ENCODE measurements at regions not wholly inside any gene's neighbourhood (a gene's known extent, or its start where the extent isn't known, plus 50 kb on each side); places are given as distances from the start of the nearest gene placed in this dataset.
"Not testable (repeated sequence)": the region's sequence is repeated elsewhere in the genome, so short reads cannot be mapped to it uniquely, and the experiment has no call there.

GRCh38 chr4:58368221-58368620, 1258.0 kb upstream of the IGFBP7 start:
- no peaks in the 10 kb centered on the region for H3K36me3 ChIP-seq (ENCODE audit: insufficient read depth, low read length)

DNA sequence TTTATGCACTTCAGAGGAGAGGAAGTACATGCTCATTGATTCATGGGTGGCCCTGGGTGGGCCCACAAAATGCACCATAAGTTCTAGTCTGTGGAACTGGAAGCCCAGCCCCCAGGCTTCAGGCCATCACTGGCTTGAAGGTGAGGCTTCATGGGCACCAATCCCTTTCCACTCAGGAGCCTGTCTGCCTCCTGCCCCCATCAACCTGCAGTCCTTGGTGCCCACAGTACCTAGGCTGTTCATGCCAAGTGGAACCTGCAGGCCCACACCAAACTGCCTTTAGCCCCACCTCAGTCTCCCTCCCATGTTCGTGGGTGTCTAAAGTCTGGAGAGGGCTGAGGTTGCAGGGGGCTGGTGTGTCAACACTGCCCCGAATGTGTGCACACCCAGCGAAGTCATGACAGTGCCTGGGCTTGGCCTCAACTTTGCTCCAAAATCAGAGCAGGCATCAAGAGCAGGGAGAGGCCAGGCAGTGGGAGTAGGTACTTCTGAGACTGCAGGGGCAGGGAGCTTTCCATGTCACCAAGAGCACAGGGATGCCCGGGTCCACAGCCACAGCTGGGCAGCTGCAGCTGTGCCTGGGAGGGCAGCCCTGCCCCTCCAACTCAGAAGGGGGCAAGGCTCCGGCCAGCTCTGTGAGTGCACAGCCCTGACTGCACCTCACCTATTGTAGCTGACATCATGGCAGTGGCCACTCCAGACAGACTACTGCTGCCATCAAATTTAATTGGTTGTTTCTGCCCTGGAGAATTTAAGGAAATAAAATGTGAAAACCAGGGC, 1250.4 kb upstream of the IGFBP7 start:
- H3K9me3 ChIP-seq (ENCODE audit: low read length), result no peaks in the 10 kb centered on the region
- no peaks in the 10 kb centered on the region for H3K4me1 ChIP-seq (ENCODE audit: insufficient read depth, low read length)
- H3K27ac ChIP-seq (ENCODE audit: low read depth, low read length), result no peak overlapping the region
- H3K9ac ChIP-seq (ENCODE audit: low read length), result no peak overlapping the region
- H3K4me3 ChIP-seq (ENCODE audit: low read depth in 1 of 2, low read length in 2 of 2), result no peak overlapping the region
- H3K36me3 ChIP-seq (ENCODE audit: insufficient read depth, low read length), result no peaks in the 10 kb centered on the region
- no peaks in the 10 kb centered on the region for H3K27me3 ChIP-seq (ENCODE audit: control insufficient read depth in 1 of 2, insufficient read depth in 2 of 2, low read length in 2 of 2)

More at GRCh38 chr4:58368221-58368620, 1258.0 kb upstream of the IGFBP7 start:
- no peaks in the 10 kb centered on the region for H3K4me1 ChIP-seq (ENCODE audit: insufficient read depth, low read length)
- no peak overlapping the region for H3K9ac ChIP-seq (ENCODE audit: low read length)
- no peaks in the 10 kb centered on the region for H3K9me3 ChIP-seq (ENCODE audit: low read length)
- no peak overlapping the region for H3K27ac ChIP-seq (ENCODE audit: low read depth, low read length)
- H3K4me3 ChIP-seq (ENCODE audit: low read depth in 1 of 2, low read length in 2 of 2), result no peak overlapping the region
- no peaks in the 10 kb centered on the region for H3K27me3 ChIP-seq (ENCODE audit: control insufficient read depth in 1 of 2, insufficient read depth in 2 of 2, low read length in 2 of 2)

DNA sequence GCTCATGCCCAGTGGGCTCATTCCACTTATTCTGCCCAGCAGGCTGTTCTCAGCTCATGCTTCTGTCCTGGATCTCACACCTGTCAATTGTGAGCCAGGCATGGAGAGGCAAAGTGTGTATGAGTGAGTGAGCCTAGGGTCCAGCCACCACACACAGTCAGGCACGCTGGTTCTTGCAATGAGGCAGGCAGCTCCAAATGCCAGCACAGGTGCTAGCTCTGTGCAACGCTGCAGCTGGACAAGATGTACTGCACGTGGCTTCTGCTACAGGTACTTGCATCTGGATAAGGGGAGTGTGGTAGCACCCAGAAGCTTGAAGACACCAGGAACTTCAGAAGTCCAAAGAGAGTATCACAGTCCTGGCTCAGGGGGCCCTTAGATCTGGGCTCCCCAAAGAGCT, 1249.4 kb upstream of the IGFBP7 start:
- H3K27me3 ChIP-seq (ENCODE audit: control insufficient read depth in 1 of 2, insufficient read depth in 2 of 2, low read length in 2 of 2), result no peaks in the 10 kb centered on the region
- no peaks in the 10 kb centered on the region for H3K9me3 ChIP-seq (ENCODE audit: low read length)
- H3K27ac ChIP-seq (ENCODE audit: low read depth, low read length), result no peak overlapping the region
- H3K4me3 ChIP-seq (ENCODE audit: low read depth in 1 of 2, low read length in 2 of 2), result no peak overlapping the region
- no peak overlapping the region for H3K9ac ChIP-seq (ENCODE audit: low read length)
- no peaks in the 10 kb centered on the region for H3K36me3 ChIP-seq (ENCODE audit: insufficient read depth, low read length)
- no peaks in the 10 kb centered on the region for H3K4me1 ChIP-seq (ENCODE audit: insufficient read depth, low read length)

- no peaks in the 10 kb centered on the region for H3K9me3 ChIP-seq (ENCODE audit: low read length)
- H3K4me3 ChIP-seq (ENCODE audit: low read depth in 1 of 2, low read length in 2 of 2), result no peak overlapping the region
- H3K9ac ChIP-seq (ENCODE audit: low read length), result no peak overlapping the region
- no peaks in the 10 kb centered on the region for H3K36me3 ChIP-seq (ENCODE audit: insufficient read depth, low read length)
- no peak overlapping the region for H3K27ac ChIP-seq (ENCODE audit: low read depth, low read length)
- no peaks in the 10 kb centered on the region for H3K4me1 ChIP-seq (ENCODE audit: insufficient read depth, low read length)
- no peaks in the 10 kb centered on the region for H3K27me3 ChIP-seq (ENCODE audit: control insufficient read depth in 1 of 2, insufficient read depth in 2 of 2, low read length in 2 of 2)
These were observed 1247.8 kb upstream of the IGFBP7 start for GRCh38 chr4:58357947-58358346.

GRCh38 chr4:58325070-58325469, 1214.9 kb upstream of the IGFBP7 start:
- H3K9me3 ChIP-seq (ENCODE audit: low read length), result no peaks in the 10 kb centered on the region
- H3K9ac ChIP-seq (ENCODE audit: low read length), result no peak overlapping the region
- no peaks in the 10 kb centered on the region for H3K4me1 ChIP-seq (ENCODE audit: insufficient read depth, low read length)
- no peak overlapping the region for H3K27ac ChIP-seq (ENCODE audit: low read depth, low read length)
- no peaks in the 10 kb centered on the region for H3K36me3 ChIP-seq (ENCODE audit: insufficient read depth, low read length)
- H3K27me3 ChIP-seq (ENCODE audit: control insufficient read depth in 1 of 2, insufficient read depth in 2 of 2, low read length in 2 of 2), result no peaks in the 10 kb centered on the region
- H3K4me3 ChIP-seq (ENCODE audit: low read depth in 1 of 2, low read length in 2 of 2), result no peak overlapping the region

- Histone ChIP-seq H3K27ac (ENCODE audit: low read depth, low read length) (no peak overlapping the region), H3K27me3 (ENCODE audit: control insufficient read depth in 1 of 2, insufficient read depth in 2 of 2, low read length in 2 of 2) (no peaks in the 10 kb centered on the region), H3K9me3 (ENCODE audit: low read length) (no peaks in the 10 kb centered on the region), H3K9ac (ENCODE audit: low read length) (no peak overlapping the region), H3K36me3 (ENCODE audit: insufficient read depth, low read length) (no peaks in the 10 kb centered on the region), H3K4me1 (ENCODE audit: insufficient read depth, low read length) (no peaks in the 10 kb centered on the region), H3K4me3 (ENCODE audit: low read depth in 1 of 2, low read length in 2 of 2) (no peak overlapping the region)
These were observed 1203.3 kb upstream of the IGFBP7 start for GRCh38 chr4:58313444-58313843.

GRCh38 chr4:58303456-58303855, 1193.3 kb upstream of the IGFBP7 start:
- no peaks in the 10 kb centered on the region for H3K9me3 ChIP-seq (ENCODE audit: low read length)
- H3K27me3 ChIP-seq (ENCODE audit: control insufficient read depth in 1 of 2, insufficient read depth in 2 of 2, low read length in 2 of 2), result no peaks in the 10 kb centered on the region
- H3K4me1 ChIP-seq (ENCODE audit: insufficient read depth, low read length), result no peaks in the 10 kb centered on the region
- no peak overlapping the region for H3K4me3 ChIP-seq (ENCODE audit: low read depth in 1 of 2, low read length in 2 of 2)
- no peaks in the 10 kb centered on the region for H3K36me3 ChIP-seq (ENCODE audit: insufficient read depth, low read length)
- H3K9ac ChIP-seq (ENCODE audit: low read length), result no peak overlapping the region
- no peak overlapping the region for H3K27ac ChIP-seq (ENCODE audit: low read depth, low read length)

- Histone ChIP-seq H3K27me3 (ENCODE audit: control insufficient read depth in 1 of 2, insufficient read depth in 2 of 2, low read length in 2 of 2) (no peaks in the 10 kb centered on the region), H3K27ac (ENCODE audit: low read depth, low read length) (no peak overlapping the region), H3K9ac (ENCODE audit: low read length) (no peak overlapping the region), H3K36me3 (ENCODE audit: insufficient read depth, low read length) (no peaks in the 10 kb centered on the region), H3K9me3 (ENCODE audit: low read length) (no peaks in the 10 kb centered on the region), H3K4me1 (ENCODE audit: insufficient read depth, low read length) (no peaks in the 10 kb centered on the region), H3K4me3 (ENCODE audit: low read depth in 1 of 2, low read length in 2 of 2) (no peak overlapping the region)
These were observed 1191.3 kb upstream of the IGFBP7 start for GRCh38 chr4:58301376-58301999.

- Histone ChIP-seq H3K4me1 (ENCODE audit: insufficient read depth, low read length) (no peaks in the 10 kb centered on the region), H3K27ac (ENCODE audit: low read depth, low read length) (no peak overlapping the region), H3K27me3 (ENCODE audit: control insufficient read depth in 1 of 2, insufficient read depth in 2 of 2, low read length in 2 of 2) (no peaks in the 10 kb centered on the region), H3K4me3 (ENCODE audit: low read depth in 1 of 2, low read length in 2 of 2) (no peak overlapping the region), H3K9ac (ENCODE audit: low read length) (no peak overlapping the region), H3K36me3 (ENCODE audit: insufficient read depth, low read length) (no peaks in the 10 kb centered on the region), H3K9me3 (ENCODE audit: low read length) (no peaks in the 10 kb centered on the region)
These were observed 1176.2 kb upstream of the IGFBP7 start for GRCh38 chr4:58286335-58286734.

GRCh38 chr4:58280928-58281327, 1170.7 kb upstream of the IGFBP7 start:
- H3K4me3 ChIP-seq (ENCODE audit: low read depth in 1 of 2, low read length in 2 of 2); H3K9ac ChIP-seq (ENCODE audit: low read length); H3K27me3 ChIP-seq (ENCODE audit: control insufficient read depth in 1 of 2, insufficient read depth in 2 of 2, low read length in 2 of 2); H3K4me1 ChIP-seq (ENCODE audit: insufficient read depth, low read length); H3K27ac ChIP-seq (ENCODE audit: low read depth, low read length); H3K9me3 ChIP-seq (ENCODE audit: low read length); H3K36me3 ChIP-seq (ENCODE audit: insufficient read depth, low read length): not testable (repeated sequence)

GRCh38 chr4:58275856-58276255, 1165.7 kb upstream of the IGFBP7 start:
- Histone ChIP-seq H3K27ac (ENCODE audit: low read depth, low read length) (no peak overlapping the region), H3K4me1 (ENCODE audit: insufficient read depth, low read length) (no peaks in the 10 kb centered on the region), H3K9ac (ENCODE audit: low read length) (no peak overlapping the region), H3K27me3 (ENCODE audit: control insufficient read depth in 1 of 2, insufficient read depth in 2 of 2, low read length in 2 of 2) (no peaks in the 10 kb centered on the region), H3K36me3 (ENCODE audit: insufficient read depth, low read length) (no peaks in the 10 kb centered on the region), H3K4me3 (ENCODE audit: low read depth in 1 of 2, low read length in 2 of 2) (no peak overlapping the region), H3K9me3 (ENCODE audit: low read length) (no peaks in the 10 kb centered on the region)

DNA sequence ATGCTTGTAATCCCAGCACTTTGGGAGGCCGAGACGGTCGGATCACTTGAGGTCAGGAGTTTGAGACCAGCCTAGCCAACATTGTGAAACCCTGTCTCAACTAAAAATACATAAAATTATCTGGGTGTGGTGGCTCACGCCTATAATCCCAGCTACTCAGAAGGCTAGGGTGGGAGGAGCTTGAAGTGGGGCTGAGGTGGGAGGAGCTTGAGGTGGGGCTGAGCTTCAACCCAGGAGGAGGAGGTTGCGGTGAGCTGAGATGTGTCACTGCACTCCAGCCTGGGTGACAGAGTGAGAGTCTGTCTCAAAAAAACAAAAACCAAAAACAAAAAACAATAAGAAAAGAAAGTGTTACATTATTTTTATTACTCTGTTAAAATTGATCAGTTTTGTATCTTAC, 1164.4 kb upstream of the IGFBP7 start:
- Histone ChIP-seq H3K27me3 (ENCODE audit: control insufficient read depth in 1 of 2, insufficient read depth in 2 of 2, low read length in 2 of 2) (no peaks in the 10 kb centered on the region), H3K36me3 (ENCODE audit: insufficient read depth, low read length) (no peaks in the 10 kb centered on the region), H3K27ac (ENCODE audit: low read depth, low read length) (no peak overlapping the region)

More for the DNA sequence above, 1164.4 kb upstream of the IGFBP7 start:
- H3K9ac ChIP-seq (ENCODE audit: low read length), result no peak overlapping the region
- H3K9me3 ChIP-seq (ENCODE audit: low read length), result no peaks in the 10 kb centered on the region
- no peaks in the 10 kb centered on the region for H3K4me1 ChIP-seq (ENCODE audit: insufficient read depth, low read length)
- H3K4me3 ChIP-seq (ENCODE audit: low read depth in 1 of 2, low read length in 2 of 2), result no peak overlapping the region

Measured in muscle layer of colon (tissue), 2 donors.